GM18870 (cell line): ENCODE measurements at regions not wholly inside any gene's neighbourhood (a gene's known extent, or its start where the extent isn't known, plus 50 kb on each side); places are given as distances from the start of the nearest gene placed in this dataset.
"Not testable (repeated sequence)": the region's sequence is repeated elsewhere in the genome, so short reads cannot be mapped to it uniquely, and the experiment has no call there.

Source experiments
- ATAC-seq: cut with Tn5 transposase; IDR thresholded peaks from one replicate; pipeline ENCODE4 v1.9.1; 2021; ENCODE audit warnings: moderate library complexity; ENCODE audit not compliant: unreplicated experiment

GRCh38 chr6:141403103-141403502 lies 729.6 kb upstream of the GJE1 start:
- ATAC-seq = no peak

DNA sequence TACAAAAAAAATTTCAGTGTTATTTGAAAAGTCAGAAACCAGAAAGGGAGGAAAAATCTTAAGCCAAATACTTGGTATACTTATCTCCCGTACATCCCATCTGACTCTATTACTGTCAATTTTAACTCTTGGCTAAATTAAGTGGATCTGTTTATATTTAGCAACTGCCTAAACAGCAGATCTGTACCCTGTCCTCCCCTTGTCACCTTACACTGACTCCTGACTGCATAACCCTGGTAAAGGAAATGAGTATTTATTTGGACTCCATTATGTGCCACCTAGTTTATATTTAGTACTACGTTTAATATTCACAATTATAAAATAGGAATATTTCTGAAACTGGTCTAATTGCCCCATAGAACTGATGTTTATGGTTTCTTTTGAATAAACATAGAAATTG lies 730.2 kb upstream of the GJE1 start:
- ATAC-seq = no peak

GRCh38 chr6:141401851-141402250 lies 730.9 kb upstream of the GJE1 start:
- no peak for ATAC-seq

DNA sequence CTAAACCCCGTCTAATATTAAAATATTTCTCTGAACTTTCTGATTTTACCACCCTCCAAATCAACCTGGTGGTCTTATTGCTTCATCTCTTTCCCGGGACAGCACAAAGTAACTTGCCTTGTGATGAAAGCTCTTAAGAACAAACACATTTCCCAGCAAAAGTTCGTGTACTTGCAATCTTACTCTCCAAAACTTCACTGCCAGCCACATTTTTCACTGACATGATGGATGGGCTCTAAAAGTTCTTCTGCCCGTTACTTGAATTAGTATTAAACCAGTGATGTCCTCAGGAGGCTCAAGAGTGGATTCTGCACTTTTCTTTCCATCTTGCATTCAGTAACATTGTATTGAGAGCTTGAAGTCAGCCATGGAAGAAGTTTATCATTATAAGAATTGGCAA lies 731.6 kb upstream of the GJE1 start:
- no peak for ATAC-seq

DNA sequence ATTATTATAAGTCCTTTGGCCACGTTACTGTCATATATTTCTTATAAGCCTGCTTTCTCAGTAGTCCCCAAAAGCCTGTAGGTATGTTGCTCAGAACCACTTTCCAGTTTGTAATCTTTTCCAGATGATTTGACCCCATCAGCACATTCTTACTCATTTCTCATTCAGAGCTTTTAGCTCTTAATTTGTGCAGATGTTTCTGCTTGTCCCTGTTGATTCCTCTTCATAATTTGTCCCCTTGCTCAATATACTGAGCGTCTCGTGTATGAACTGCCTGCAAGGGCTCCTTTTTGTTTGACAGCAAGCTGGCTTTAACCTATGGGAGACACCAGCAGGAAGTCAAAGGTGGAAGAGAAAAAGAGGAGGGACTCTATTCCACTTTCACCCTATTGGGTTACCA lies 733.8 kb upstream of the GJE1 start:
- no peak for ATAC-seq

- ATAC-seq = no peak
These were observed 737.2 kb upstream of the GJE1 start for GRCh38 chr6:141395443-141396008.

GRCh38 chr6:141394565-141395051 lies 738.1 kb upstream of the GJE1 start:
- no peak for ATAC-seq

DNA sequence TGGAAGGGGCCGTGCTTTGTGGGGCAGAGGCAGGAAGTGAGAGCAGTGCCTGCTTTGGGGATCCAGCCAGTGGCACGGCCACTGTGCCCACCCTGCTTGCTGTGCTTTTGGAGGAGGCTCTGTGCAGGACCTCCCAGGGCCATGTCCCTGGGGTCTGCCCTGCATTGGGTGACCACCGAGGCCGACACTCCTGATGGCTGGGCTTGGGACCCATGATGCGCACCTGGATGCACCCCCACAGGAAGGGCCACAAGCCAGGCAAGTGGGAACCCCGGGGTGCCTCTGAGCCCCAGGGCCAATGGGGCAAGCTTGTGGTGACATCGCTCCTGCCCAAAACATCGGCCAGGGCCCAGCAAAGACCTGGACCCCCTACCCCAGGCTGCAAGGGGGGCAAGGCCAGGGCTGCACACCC lies 738.6 kb upstream of the GJE1 start:
- ATAC-seq = no peak

- ATAC-seq = no peak
These were observed 739.2 kb upstream of the GJE1 start for GRCh38 chr6:141393405-141394124.

- not testable (repeated sequence) for ATAC-seq
These were observed 741.6 kb upstream of the GJE1 start for GRCh38 chr6:141391135-141391534.

- ATAC-seq = no peak
These were observed 744.1 kb upstream of the GJE1 start for GRCh38 chr6:141388666-141389065.

GRCh38 chr6:141370438-141370837 lies 762.3 kb upstream of the GJE1 start:
- ATAC-seq = no peak

DNA sequence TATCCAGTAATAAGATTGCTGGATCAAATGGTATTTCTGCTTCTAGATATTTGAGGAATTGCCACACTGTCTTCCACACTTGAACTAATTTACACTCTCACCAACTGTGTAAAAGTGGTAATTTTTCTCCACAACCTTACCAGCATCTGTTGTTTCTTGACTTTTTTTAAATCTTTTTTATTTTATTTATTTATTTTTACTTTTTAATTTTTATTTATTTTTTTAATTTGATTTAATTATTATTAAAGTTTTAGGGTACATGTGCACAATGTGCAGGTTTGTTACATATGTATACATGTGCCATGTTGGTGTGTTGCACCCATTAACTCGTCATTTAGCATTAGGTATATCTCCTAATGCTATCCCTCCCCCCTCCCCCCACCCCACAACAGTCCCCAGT lies 765.9 kb upstream of the GJE1 start:
- not testable (repeated sequence) for ATAC-seq

DNA sequence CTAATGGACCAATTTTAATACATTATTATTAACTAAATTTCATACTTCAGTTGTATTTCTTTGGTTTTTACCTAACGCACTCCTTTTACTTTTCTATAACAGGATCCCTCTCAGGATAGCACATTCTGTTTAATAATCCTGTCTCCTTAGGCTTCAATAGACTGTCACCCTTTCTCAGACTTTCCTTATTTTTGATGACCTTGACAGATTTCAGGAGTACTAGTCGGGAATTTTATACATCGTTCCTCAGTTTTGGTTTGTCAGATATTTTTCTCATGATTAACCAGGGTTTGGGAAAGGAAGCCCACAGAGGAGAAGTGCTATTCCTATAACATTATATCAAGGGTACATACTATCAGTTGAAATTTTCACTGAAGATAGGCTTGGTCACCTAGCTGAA lies 768.0 kb upstream of the GJE1 start:
- no peak for ATAC-seq

DNA sequence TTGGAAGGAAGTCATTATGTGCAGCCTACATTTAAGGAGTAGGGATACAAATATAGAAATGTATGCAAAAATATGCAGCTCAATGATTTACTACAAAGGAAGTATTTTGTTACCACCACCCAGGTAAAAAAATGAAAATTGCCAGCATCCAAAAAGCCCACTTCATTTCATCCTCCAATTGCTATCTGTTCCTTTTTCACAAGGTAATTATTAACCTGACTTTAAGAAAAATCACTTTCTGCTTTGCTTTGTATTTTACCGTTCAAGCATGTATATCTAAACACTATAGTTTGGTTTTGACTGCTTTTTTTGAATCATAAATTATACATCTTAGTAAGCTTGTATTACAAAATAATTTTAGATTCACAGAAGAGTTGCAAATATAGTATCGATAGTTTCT lies 768.5 kb upstream of the GJE1 start:
- no peak for ATAC-seq

DNA sequence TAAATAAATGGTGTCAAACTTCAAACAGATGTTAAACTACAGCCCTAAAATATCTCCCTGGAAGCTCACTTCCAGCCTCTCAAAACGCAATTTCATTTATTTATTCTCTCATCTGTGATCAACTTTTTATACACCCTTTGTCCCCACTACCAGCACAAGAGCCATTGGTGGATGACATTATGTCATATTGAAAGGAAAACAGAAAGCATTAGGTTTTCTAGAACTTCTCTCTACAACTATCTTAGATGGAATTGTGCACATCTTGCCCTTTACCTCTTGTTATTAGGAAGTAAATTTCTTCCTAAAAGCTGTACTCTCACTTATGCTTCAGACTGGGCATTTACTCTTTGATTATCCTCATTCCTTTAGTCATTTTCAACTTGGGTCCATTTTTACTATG lies 771.2 kb upstream of the GJE1 start:
- no peak for ATAC-seq

DNA sequence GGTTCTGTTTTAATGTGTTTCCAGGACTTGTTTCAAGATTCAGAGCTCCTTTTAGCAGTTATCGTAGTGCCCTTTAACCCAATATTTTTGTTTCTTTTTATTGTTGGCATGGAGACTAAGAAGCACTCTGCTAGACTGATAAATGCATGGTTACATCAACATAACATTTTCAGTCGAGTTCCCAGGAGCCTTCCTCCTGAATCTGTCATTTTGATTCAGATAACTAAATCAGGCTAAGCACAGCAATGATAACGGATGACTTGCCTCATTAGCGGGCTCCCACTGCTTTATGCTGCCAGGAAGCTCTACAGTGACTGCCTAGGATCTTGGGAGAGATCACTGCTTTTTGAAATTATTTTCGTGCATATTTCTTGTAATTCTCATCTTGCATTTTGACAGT lies 772.8 kb upstream of the GJE1 start:
- no peak for ATAC-seq

DNA sequence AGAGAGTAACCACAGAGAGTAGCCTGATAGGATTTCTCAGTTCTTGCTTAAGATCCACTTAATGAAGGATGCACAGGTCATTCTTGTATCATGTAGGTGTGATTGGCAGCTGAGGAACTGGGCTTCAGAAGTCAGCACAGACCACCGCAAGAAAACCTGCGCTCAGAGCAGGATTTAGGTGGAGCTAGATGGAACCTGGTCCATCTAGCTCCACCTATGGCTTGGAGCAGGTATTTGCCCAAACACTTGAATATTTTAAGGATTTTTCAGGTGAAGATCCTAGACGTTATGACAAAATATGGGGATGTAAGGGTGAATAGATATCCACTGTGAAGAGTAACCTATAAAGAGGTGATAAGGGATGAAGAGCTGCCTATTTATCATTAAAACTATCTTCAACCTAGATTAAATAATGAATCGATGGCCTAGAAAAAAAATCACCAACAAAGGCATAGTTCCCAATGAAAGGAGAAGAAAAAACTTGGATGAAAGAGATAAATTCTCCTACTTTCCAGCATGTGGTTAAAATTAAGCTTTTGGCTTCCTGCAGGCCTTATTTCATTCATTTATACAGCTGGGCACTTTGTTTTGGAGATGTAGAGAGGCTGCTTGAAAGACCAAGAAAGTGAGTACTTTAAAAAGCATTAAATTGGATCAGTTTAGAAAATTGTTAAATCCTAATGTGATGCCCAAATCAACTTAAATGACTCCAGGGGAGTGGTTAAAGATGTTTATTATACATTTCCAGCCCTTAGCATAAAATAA lies 778.4 kb upstream of the GJE1 start:
- ATAC-seq = no peak

DNA sequence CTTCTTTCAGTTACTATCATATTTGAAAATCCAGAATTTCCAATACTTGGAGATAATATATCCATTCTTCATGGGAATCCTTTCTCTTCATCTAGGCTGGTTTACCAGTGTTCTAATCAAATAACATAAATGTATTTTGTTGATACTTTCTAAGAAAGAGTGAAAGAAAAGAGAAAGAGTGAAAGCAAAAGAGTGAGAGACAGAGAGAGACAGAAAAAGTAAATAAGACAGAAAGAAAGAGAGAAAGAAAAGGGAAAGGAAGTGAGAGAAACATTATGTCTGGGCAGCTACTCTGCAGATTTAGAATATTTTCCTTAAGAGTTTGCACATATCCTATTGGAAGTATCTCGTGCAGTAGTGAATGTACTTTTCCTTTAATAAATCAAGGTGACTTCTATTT lies 781.0 kb upstream of the GJE1 start:
- no peak for ATAC-seq

DNA sequence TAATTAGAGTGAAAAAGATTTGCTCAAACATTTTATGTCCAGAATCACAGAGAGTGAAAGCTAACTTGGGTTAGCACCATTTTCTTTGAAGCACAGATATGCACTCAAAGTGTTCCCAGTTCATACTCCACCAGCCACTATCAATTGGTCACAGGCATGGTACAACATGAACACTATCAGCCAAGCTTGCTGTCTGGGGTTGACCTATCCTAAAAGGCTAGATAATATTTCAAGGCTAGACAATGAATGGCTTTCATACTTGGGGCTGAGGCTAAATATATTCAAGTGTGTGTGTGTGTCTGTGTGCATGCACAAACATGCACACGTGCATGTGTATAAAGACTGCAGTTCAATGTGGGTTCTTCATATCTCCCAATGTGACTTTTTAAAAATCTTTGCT lies 783.0 kb upstream of the GJE1 start:
- ATAC-seq = no peak

DNA sequence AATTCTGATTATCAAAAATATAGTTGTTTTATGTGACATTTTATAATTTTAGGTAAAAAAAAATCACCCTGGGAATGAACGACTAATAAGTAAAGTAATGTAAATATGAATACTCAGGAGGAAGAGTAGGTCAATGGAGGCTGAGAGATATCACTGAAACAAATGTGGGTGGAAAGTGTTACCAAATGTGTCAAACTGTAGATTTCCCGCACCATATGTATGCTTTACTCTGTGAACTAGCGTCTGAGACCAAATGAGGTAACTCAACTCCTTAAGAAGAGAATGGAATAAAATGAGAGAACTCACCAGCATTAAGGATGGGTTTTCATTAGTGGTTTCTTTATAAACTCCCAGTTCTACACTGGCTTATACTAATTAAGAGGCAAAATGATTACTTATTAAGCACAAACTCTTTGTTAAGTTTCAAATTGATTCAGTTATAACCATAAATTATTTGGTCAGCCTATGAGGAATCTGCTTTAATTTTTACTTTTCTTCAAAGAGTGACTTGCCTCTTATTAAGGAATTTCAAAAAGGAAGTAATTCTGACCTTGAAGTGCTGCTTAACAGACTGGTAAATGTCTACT lies 784.7 kb upstream of the GJE1 start:
- ATAC-seq = no peak

DNA sequence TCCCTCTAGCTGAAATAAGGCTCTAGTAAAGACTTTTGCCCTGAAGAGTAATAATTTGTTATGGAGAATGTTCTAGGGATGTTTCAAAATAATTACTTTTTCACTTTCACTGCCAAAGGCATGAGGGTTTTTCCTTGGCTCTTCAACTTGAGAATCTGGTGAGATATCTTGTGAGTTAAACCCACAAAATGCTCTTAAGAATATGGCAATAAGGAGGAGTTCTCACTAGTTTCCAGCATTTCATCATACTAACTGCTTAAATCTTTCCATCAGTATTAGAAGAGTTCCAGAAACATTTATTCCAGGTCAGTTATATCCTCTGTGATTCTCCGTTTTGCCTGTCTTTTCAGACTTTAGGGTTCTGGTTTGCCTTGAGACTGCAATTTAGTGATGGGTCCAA lies 785.6 kb upstream of the GJE1 start:
- ATAC-seq = no peak
